ENCODE measurements at regions not wholly inside any gene's neighbourhood (a gene's known extent, or its start where the extent isn't known, plus 50 kb on each side); places are given as distances from the start of the nearest gene placed in this dataset.
"Not testable (repeated sequence)": the region's sequence is repeated elsewhere in the genome, so short reads cannot be mapped to it uniquely, and the experiment has no call there.

GRCh38 chr7:73244782-73245311, 63.8 kb downstream of the NSUN5 start:
- DNase-seq (ENCODE audit: low spot score) = not testable (repeated sequence)

GRCh38 chr7:73234994-73235717, 73.5 kb downstream of the NSUN5 start:
- DNase-seq (ENCODE audit: low spot score) = not testable (repeated sequence)

DNA sequence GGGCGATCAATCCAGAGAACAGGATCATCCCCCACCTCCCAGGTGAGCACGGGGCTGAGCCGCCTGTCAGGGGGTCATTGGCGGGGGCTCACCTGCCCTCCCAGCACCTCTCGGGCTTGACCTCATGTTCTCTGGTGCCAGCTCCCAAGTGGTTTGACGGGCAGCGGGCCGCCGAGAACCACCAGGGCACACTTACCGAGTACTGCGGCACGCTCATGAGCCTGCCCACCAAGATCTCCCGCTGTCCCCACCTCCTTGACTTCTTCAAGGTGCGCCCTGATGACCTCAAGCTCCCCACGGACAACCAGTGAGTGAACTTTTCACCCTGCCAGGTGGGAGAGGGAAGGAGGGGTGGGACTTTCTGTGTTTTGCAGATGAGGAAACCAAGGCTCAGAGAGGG, 82.9 kb downstream of the NSUN5 start:
- not testable (repeated sequence) for DNase-seq (ENCODE audit: low spot score)

DNA sequence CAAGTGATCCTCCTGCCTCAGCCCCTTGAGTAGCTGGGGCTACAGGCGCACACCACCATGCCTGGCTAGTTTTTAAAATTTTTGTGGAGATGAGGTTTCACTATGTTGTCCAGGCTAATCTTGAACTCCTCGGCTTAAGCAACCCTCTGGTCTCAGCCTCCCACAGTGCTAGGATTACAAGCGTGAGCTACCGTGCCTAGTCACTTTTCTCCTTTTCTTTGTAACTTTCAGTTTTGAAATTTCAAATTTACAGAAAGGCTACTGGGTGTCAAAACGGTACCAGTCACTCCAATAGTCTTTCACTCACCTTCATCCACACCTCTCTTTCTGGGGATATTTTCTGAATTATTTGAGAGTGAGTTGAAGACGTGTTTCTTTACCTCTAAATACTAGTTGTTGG, 86.9 kb downstream of the NSUN5 start:
- not testable (repeated sequence) for DNase-seq (ENCODE audit: low spot score)

GRCh38 chr7:73220766-73221370, 87.8 kb downstream of the NSUN5 start:
- not testable (repeated sequence) for DNase-seq (ENCODE audit: low spot score)

GRCh38 chr7:73220357-73220756, 88.3 kb downstream of the NSUN5 start:
- DNase-seq (ENCODE audit: low spot score) = not testable (repeated sequence)

DNA sequence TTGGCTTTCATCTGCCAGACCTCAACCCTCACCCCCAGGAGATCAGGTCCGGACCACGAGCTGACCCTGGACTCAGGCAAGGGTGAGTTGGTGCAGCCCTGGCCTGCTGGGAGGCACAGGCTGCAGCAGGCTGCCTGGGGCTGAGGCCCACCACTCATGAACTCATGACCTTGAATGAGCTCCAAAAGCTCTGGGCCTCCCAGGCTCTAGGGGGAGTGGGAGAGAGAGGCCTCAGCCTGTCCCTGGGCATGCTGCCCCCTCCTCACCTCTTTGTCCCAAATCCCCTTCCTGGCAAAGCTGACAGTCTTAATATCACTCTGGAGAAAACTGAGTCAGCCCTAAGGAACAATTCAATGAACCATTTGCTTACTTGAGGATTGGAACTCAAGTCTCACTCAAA, 89.8 kb downstream of the NSUN5 start:
- DNase-seq (ENCODE audit: low spot score) = not testable (repeated sequence)

DNA sequence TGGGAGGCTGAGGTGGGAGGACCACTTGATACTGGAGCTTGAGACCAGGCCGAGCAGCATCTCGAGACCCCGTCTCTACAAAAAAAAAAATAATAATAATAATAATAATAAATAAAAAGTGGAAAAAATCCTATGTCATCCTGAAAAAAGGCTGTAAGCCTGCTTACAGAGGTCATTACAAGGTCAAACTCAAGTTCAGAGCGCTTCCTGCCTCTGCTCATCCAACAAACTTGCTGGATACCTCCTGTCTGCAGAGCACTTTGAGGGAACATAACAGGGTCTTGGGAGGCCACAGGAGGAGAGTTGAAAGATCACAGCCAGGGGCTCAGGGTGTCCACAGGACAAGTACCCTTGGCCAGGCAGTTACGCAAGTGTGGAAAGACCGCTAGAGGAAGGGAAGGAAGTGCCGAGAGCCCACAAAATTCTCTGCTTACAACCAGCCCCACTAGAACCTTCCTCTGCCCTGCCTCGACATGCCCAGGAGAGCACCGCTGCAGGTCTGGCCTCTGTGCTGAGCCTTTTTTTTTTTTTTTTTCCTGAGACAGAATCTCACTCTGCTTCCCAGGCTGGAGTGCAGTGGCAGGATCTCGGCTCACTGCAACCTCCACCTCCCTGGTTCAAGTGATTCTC, 92.5 kb downstream of the NSUN5 start:
- not testable (repeated sequence) for DNase-seq (ENCODE audit: low spot score)

DNA sequence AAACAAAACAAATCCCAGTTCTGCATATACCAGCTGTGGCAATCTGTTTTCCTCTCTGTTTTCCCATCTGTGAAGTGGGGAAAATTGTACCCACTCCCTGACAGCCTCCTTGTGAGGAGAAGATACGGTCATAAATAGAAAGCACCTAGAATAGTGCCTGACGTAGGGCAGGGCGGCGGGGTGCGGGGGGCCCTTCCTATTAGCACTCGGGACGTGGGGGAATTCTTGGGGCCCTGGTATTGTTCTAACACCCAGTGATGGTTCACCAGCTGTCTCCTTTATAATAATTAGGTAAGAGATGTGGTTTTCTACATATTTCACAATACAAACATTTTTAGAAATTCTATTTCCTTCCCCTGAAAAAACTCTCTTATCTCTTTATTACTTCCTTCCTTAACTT, 93.4 kb downstream of the NSUN5 start:
- DNase-seq (ENCODE audit: low spot score) = not testable (repeated sequence)

GRCh38 chr7:73214471-73214870, 94.2 kb downstream of the NSUN5 start:
- DNase-seq (ENCODE audit: low spot score) = peak; percentile 18

DNA sequence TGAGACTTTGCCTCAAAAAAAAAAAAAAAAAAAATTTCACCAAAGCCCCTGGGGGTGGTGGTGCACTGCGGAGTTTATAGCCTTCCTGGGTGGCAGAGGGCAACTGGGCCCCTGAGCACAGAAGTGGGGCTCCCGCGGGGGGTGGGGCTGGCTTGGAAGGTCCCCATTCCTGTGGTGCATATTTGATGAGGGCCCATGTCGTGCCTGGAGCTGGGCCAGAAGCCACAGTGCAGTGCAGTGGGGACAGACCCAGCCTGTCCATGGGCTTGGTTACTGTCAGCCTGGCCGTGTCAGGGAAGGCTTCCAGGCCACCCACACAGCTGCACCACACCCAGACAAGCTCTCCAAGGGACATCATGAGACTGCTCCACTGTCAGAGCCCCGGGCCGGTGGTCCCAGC, 95.5 kb downstream of the NSUN5 start:
- DNase-seq (ENCODE audit: low spot score) = not testable (repeated sequence)

DNA sequence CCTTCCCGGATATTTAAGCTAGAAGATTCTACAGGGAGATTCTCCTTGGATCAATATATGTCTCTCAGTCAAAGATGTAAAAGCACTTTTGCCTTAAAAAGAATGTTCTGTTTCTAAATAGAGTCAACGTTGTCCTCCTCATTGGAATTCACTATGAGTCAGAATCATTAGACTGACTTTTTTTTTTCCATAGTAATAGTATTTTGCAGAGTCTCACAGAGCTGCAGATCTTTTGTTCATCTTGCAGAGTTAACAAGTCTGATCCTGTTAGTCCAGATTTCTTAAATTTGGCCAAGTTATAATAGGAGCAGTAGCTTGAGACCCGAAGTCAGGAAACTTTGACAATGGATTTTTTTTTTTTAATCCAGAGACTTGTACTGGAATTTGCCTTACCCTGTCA, 103.0 kb downstream of the NSUN5 start:
- DNase-seq (ENCODE audit: low spot score) = not testable (repeated sequence)

DNA sequence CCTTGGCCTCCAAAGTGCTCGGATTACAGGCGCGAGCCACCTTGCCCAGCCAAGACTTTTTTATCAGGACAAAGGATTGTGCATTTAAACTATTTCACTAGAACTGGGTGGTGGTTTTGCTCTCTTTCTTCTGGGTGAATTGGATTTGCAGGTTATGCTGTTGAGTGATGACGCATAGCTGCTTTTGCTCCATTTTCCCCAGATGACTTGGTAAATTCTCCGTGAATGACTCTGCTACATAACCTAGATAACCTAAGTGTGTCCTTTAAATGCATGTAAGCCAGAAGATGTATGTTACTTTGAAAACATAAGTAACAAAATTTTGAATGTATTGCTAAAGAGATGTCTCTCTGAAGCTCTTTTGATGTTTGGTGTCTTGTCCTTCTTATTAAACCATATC, 103.7 kb downstream of the NSUN5 start:
- DNase-seq (ENCODE audit: low spot score) = peak; percentile 77

GRCh38 chr7:73203312-73203711, 105.3 kb downstream of the NSUN5 start:
- not testable (repeated sequence) for DNase-seq (ENCODE audit: low spot score)

DNA sequence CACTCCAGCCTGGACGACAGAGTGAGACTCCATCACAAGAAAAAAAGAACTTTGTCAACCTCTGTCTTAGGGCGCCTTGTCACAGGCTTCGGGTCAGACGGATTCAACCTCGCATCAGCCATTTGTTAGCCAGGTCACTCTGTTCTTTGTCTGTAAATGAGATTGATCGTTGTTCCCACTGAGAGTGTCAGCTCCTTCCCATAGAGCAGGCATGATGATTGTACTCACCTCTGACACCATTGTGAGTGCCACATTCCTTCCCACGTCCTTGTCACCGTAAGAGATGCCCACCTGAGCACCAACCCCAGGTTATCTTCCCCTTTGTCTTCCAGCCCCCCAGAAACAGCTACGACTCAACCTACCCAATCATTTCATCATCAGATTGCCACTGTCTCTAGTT, 107.4 kb downstream of the NSUN5 start:
- DNase-seq (ENCODE audit: low spot score) = peak; percentile 3

DNA sequence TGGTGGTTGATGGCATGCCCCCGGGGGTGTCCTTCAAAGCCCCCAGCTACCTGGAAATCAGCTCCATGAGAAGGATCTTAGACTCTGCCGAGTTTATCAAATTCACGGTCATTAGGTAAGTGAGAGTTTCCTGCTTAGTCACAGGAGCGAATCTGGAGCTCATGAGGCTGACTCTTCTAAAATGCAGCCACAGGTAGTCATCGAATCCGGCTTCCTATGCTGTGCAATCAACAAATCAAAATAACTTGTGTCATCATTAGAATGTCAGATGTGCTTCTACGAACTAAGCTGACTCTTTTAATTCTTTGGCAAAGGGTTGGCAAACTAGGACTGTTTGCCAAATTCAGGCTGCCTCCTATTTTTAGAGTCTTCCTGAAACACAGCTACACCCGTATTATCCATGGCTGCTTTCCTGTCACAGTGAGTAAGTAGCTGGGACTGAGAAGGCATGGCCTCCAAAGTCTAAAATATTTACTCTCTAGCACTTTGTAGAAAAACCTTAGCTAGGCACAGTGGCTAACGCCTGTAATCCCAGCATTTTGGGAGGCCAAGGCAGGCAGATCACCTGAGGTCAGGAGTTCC, 108.0 kb downstream of the NSUN5 start:
- DNase-seq (ENCODE audit: low spot score) = not testable (repeated sequence)

DNA sequence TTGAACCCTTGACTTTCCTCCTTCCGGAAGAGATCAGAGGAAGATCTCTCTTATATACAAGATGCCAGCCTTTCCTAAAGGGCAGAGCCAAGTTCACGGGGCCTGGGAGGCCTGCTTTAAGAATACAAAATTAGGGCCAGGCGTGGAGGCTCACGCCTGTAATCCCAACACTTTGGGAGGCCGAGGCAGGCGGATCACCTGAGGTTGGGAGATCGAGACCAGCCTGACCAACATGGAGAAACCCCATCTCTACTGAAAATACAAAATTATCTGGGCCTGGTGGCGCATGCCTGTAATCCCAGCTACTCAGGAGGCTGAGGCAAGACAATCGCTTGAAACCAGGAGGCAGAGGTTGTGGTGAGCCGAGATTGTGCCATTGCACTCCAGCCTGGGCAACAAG, 108.2 kb upstream of the SPDYE9 start:
- DNase-seq (ENCODE audit: low spot score) = not testable (repeated sequence)

- not testable (repeated sequence) for DNase-seq (ENCODE audit: low spot score)
Observed at GRCh38 chr7:73190483-73191155, 104.8 kb upstream of the SPDYE9 start.

DNA sequence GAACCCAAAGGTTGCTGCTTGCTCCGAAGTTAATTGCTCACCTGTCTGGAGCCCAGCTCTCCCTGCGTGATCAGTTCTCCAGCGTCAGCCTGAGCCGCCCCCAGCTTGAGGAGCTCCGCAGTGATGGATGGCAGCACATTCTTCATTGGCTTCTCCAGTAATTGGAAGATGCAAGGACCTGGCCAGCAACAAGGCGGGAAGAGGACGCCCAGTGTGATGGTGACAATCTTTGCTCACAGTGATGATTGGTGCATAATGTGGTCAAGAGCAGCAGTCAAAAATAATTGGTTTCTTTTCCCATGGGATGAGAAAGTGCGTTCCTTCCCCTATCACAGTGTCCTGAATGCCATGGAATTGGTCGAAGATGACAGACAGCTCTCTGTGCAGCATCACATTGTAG, 102.4 kb upstream of the SPDYE9 start:
- DNase-seq (ENCODE audit: low spot score) = not testable (repeated sequence)

GRCh38 chr7:73186589-73187309, 100.9 kb upstream of the SPDYE9 start:
- DNase-seq (ENCODE audit: low spot score) = not testable (repeated sequence)

- not testable (repeated sequence) for DNase-seq (ENCODE audit: low spot score)
Observed at GRCh38 chr7:73176813-73177212, 91.0 kb upstream of the SPDYE9 start.

All from H4 (cell line).